ENCODE measurements at regions not wholly inside any gene's neighbourhood (a gene's known extent, or its start where the extent isn't known, plus 50 kb on each side); places are given as distances from the start of the nearest gene placed in this dataset.
"Not testable (repeated sequence)": the region's sequence is repeated elsewhere in the genome, so short reads cannot be mapped to it uniquely, and the experiment has no call there.

DNA sequence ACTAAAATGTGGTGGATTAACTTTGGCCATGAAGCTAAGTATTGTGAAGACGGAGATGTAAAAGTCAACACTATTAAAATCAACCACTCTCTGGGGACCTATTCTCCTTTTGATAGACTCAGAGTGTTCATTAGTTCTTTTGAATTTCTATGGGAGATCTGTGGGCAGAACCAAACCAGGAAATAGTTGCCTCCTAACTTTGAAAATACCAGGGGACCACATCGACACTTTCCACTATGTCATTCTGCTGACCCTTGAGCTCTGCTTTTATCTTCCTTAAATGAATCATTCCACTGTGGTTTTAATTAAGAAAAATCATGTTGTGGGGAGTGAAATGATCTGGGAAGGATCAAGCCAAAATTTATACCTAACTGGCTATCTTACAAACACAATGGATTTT is 960.5 kb downstream of the GATA3 start:
- DNase-seq: no peak

DNA sequence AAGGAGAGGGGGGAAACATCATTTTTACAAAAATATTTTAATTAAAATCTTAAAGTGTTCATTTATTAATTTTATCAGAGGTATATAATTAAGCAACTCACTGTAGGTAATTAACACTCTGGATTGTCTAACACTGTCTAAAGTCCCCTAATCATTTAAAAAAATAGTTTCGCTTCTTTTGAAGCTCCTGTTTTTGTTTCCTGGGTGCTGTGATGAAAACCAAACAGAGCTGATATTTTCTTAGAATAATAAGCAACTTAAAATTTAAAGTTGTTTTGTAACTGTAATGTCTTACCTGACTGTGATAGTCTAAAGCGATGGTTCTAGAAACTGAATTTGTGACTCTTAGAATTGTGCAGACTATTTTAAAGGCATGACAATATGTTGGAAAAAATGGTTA is 961.0 kb downstream of the GATA3 start:
- no peak for DNase-seq

DNA sequence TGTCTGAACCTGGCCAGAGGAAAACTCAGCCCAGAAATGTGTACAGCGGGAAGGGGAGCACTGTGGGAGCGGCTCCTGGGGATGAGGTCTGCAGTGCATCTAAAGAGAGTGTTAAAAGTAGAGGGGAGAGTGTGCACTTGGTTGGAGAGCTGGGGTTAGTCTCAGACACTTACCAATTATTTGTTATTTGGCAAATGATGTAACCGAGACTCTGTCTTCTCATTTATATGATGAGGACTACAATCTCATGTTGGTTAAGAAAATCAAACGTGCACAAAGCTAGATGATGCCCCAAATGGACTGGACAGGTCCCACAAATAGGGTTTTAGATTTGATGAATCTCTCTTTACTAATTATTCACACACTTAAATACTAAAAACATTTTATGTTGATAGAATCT is 962.4 kb downstream of the GATA3 start:
- DNase-seq: no peak

DNA sequence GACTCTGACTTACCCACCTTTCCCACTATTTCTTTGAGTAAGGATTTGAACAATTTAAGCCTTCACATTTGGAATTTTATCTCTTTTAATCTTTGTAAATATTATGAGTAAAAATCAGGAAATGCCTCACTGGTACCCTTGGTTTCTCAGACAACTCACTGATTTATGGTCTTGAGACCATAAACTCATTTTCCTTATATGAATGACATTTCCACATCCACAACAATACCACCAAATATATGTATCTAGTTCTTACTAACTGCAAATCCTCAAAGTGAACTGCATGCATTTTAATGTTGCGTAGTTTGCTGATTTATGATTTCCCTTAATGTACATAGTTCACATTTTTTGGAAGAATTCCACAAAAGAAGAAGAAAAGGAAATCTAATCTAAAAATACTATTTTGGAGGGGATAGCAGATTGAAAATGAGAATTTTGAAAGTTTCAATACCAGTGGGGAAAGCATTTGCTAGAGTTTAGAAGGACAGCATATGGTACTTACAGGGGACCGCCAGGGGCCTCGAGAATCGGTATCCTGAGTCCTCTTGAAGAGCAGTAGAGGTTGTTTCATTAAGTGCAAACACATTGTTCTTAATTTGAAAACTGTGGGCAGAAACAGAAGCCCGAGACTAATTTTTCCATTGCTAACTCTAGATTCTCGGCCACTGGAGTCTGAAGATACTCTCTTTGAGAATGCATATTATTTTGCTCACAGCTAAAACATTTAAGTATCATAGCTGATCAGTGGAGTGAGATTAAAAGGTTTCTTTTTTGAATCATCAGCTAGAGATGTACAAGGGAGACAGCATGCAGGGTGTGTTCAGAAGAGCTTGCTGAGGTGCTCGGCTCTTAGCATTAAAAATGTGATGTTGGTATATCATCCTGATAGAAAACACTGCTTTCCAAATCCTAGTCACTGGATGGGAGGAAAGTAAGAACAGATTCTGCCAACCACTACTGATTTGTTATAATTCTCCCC is 964.0 kb downstream of the GATA3 start:
- no peak for DNase-seq

DNA sequence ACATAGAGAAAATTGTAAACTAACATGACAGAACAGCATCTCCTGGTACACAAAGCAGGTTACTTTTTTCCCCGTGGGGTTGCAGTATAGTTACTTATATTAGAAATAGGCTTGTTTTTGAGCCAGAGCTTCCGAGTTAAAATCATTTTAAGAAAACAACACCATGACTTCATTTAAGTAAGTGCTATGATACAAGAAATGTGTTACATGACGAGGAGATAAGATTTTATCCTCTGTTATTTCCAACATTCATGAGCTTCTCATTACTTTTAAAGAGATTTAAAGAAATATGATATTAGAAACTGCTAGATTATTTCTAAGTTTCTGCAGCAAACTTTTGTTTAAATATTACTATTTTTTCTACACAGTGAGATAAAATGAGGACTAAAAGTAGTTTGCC is 968.7 kb downstream of the GATA3 start:
- no peak for DNase-seq

DNA sequence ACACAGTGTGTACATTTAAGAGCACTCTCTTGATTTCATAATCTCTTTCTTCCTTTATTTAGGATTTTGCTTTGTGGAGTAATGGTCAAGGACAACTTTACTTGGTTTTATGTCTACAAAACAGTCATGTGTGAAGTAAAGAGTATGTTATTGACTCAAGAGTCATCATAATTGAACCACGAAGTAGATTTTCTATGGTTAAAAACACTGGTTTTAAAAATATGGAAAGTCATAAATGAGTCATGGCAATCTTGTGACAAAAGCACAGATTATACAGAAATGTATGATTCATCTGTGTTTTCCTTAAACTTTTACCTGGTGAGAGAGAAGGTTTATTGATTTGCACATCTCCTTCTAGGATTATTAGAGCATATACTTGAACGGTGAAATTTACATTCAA is 969.7 kb downstream of the GATA3 start:
- DNase-seq: no peak

DNA sequence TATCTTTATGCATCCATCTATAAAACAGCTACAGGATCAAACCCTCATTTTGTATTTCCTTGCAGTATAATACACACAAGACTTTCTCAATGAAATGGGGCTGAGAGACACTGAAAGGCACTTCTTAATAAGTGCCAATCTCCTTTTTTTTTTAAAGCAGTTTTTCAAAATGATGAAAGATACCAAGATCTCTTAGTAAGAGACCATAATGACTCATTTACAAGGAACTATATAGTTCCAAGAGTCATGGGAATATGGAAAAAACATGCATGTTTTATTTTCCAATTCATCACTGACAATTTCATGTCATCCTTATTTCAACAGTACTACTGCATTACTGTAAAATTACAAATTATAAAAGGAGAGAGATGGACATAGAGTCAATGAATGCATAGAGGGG is 973.7 kb downstream of the GATA3 start:
- no peak for DNase-seq

DNA sequence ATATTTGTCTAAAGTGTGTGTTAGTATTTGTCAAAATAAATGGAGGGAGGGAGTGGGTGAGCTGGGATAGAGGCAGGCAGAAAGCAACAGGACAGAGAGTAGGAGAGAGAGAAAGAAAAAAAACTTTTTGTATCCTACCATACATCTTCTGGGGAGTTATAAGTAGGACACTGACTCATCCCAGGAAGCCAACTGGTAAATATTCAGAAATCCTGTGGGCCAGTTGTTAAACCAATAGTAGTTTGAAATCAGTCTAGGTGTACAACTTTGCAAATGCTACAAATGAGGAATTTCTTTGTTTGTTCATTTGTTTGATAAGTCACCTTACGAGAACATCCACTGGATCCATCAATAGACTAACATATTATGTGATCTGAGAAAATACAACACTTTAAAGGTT is 980.9 kb downstream of the GATA3 start:
- DNase-seq: no peak

DNA sequence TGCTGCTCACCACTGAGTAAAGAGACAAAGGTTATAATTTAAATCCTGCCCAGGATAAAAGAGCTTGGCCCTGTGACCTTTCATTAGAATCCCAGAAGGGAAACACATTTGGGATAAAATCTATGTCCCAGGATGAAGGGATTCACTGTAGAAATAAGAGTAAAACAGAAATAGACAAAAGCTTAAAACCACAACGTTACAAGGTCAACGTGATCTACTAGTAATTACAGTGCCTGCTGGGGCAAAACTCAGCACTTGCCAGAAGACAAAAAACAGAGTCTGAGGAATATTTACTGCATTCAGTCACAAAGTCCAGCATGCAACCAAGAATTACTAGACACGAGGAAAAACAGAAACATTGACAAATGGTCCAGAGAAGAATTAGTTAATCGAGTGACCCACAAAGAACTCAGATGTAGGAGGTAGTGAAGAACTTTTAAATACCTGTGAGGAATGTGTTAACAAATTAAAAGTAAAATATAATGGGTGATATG is 982.3 kb downstream of the GATA3 start:
- no peak for DNase-seq

DNA sequence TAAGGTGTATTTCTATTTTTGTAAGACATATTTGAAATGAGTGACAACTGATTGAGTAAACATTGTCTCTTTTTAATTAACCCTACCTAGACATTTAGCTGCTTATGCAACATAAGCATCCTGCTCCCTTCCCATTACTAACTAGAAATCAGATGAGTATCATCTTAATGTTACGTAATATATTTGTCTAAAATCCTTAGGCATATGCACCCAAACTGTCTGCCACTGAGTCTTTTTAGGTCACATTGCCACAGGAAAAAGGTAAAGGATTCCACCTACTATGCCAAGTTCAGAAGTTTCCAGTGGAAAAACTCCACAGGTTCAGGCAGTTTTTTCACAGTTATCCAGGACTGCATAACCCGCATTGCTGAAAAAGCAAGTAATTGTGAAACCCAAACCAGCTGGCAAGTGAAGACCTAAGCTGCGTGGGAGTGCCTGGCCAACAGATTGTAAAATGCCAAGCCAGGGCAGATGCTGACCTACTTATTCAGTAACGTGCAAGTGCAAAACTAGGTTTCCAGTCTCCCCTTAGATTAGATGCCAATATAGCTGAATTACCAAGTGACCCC is 983.7 kb downstream of the GATA3 start:
- no peak for DNase-seq

DNA sequence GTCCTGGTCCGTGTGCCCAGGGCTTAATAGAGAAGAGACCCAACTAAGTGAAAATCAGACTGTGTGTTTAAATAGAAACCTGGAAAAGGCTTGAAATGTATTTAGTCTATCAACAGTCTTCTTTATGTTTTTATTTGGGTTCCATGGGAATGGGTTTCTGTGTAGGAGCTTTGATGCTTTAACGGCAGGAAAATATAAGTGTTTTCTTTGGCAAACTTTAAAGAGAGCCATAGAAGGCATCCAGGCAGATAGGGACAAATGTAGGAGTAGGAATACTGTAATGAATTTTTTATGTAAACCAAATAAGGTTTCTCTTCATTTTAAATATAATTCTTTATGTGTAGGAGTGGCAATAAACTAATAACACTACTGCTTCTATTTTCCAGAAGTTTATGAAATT is 989.0 kb downstream of the GATA3 start:
- no peak for DNase-seq

DNA sequence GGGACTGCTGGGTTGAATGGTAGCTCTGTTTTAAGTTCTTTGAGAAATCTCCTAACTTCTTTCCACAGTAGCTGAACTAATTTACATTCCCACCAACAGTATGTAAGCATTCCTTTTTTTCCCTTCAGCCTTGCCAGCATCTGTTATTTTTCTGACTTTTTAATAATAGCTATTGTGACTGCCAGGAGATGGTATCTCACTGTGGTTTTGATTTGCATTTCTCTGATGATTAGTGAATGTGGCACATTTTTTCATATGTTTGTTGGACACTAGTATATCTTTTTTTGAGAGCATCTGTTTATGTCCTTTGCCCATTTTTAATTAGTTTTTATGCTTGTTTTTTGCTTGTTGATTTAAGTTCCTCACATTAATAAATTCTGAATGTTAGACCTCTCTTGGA is 990.8 kb downstream of the GATA3 start:
- DNase-seq: no peak

DNA sequence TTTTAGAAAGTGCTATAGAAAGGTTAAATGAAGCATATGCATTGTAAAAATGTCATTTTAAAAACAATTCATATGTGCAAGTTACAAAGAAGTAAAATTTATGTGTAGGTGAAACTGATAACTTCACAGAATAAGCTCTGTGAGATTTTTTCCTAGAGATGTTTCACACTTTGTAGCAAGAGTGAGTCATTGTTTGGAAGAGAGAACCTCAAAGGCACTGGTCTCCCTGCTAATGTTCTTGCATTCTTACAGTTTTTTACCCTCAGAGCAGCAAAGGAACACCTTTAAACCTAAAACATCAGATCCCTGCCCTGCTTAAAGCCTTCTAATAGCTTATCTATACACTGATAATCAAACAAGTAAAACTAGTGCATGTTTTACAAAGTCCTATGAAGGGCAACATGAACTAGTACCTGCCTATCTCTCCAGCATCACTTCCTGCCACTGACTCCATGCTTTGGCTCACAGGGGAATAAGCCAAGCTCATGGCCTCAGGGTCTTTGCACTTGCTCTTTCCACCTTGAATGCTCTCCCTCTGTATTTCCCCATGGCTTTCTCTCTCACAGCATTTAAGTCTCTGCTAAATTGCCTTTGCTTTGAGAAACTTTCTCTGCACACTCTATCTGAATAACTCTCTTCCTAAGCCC is 997.0 kb downstream of the GATA3 start:
- DNase-seq: no peak

DNA sequence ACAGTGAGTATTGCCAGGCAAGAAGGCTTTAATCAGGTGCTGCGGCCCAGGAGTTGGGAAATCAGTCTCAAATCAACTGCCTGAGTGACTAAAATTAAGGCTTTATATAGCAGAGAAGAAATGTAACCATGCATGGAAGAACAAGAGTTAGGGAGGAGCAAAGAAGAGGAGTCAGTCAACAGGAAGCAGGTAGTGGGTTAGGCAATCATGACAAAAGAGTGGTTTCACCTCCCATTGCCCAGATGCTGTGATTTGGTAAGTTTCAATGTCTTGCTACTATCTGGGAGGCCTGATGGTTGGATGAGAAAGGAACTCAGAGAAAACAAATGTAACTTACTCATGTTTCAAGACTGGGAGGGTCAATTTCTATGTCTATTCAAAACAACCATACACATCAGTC is 998.3 kb downstream of the GATA3 start:
- no peak for DNase-seq

DNA sequence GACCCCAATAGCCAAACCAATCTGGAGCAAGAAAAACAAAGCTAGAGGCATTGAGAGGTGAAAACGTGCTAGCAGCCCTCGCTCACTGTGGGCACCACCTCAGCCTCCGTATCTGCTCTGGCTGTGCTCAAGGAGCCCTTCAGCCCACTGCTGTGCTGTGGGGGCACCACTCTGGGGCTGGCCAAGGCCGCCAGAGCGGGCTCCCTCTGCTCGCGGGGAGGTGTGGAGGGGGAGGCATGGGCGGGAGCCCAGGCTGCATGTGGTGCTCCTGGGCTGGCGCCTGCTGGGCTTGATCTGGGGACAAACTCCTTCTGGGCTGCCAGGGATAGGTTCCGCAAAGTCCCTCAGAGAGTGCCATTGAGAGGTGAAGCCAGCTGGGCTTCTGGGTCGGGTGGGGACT is 1002.0 kb downstream of the GATA3 start:
- no peak for DNase-seq

DNA sequence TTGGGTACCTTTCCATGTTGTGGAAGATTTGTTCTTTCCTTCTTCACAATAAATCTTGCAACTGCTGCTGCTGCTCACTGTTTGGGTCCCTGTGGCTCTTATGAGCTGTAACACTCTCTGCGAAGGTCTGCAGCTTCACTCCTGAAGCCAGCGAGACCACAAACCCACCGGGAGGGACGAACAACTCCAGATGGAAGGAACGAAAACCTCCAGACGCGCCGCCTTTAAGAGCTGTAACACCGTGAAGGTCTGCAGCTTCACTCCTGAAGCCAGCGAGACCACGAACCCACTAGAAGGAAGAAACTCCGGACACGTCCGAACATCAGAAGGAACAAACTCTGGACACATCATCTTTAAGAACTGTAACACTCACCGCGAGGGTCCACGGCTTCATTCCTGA is 1002.8 kb downstream of the GATA3 start:
- not testable (repeated sequence) for DNase-seq

DNA sequence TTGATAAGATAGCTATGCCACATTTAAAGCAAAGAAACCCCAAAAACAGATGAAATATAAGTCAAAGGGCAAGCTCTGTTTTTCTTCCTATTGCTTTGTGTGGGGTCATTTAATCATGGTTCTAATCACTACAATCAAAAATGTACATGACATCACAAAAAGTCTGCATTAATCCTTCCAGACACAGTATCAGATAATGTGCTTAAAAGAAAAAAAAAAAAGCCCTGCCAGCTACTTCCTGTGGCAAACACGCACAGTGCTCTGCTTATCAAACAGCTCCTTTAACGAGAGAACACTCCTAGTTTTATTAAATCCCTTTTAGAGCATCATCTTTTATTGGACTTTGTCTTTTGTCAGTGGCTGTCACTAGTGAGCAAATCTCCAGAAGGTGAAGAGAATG is 1005.8 kb downstream of the GATA3 start:
- no peak for DNase-seq

DNA sequence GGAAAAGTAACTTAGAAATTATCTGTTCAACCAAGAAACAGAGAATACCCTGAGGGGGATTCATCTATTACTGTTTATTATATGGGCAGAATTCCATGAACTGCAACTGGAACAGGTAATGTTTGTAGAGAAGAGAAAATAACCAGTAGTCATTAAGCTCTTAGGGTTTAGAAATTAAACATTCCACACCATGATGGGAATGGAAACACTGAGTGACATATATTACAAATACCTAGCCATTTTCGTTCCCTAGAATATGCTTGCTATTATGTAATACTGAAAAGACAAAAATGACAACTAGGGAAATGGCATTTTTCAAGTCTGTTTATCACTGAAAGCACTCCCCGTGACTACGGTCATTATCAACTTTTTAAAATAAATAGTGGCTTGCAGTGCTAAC is 1007.4 kb downstream of the GATA3 start:
- DNase-seq: no peak

DNA sequence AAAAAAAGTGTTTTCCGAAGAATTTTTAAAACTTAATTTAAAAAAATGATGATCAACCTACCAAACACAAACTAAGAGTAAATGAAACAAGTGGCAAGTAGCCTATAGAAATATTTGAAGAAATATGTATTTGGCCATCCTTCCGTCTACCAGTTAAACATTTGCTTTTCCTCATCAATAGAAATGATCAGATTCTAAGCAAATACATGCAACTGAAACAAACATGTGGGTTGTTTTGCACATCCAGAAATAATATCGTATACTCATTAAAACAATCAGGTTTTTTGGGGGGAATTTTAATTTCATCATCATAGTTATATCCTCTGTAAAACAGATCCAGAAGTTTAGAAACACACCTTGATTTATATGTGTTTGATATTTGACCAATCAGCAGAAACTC is 1011.7 kb downstream of the GATA3 start:
- DNase-seq: no peak

DNA sequence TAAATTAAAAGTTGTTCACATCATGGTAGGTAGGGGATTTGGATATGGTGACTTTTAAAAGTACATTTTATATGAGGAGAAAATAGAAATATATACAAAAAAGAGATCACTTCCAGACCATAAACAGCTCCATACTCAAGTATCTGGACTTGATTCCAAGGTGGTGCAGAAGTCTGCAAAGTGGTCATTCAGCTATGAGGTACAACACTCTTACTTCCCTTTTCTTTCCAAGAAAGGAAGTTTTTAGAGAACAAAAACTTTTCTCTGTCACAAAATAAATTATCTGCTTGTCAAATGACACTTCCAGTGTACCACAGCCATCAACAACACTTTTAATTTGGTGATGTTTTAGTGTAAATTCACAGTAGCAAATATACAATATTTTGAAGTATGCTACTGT is 1013.5 kb downstream of the GATA3 start:
- DNase-seq: no peak

DNA sequence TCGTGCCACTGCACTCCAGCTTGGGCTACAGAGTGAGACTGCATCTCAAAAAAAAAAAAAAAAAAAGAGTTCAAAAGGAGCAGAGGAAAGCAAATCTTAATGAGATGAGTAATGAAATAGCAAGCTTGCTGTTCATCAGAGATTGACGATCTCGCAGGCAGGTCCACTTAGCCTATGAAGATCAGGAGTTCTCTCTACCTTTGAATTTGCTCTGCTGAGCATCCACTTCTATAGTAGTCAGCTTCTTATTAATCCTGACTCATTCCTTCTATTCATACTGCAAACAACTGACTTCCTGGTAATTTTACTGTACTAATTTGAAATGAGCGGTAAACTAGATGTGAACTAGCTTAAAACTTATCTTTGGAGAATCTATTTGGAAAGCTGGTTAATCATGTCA is 1014.6 kb downstream of the GATA3 start:
- DNase-seq: no peak

DNA sequence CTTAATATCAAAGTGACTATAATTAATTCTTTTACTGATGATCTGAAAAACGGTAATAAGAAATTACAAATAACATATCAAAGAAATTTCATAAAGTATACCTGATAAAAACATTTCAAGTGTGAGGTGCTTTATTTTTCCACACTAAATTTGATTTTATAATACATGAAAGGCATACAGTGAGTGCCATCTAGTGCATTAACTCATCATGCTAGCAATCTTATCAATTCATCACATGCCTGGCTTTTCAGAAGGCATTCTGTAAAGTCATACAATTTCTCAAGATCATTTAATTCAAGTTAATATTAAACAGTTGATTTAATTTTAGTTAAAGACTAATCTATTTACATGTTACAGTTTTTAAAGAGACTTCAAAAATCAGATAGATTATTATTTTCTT is 1020.9 kb downstream of the GATA3 start:
- no peak for DNase-seq

DNA sequence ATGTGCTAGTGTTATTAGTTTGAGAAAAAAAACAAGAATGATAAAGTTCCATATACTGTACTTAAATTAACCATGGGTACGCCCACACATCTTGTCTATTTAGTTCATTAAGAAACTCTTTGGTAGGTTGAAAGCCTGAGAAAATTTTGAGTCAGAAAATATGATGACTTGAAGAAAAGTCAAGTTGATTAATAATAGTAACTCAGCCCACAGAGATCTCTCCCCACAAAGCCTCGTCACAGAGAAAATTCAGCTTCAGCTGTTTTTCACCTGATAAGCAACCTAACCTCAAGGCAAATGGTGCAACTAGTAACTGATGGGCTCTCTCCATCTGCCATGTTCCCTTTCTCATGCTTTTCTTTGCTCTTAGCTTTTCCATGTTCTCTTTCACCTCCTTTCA is 1021.6 kb downstream of the GATA3 start:
- no peak for DNase-seq

DNA sequence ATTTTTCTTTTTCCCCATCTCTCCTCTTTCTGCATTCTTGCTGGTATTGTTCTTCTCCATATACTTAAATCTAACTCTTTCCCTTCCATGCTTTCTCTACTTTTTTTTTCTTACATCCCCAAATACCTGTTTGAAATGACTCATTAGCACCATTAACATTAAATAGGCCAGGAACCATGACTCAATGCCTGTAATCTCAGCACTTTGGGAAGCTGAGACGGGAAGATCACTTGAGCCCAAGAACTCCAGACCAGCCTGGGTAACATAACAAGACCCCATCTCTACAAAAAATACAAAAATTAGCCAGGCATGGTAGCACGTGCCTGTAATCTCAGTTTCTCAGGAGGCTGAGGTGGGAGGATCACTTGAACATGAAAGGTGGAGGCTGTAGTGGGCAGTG is 1026.8 kb downstream of the GATA3 start:
- no peak for DNase-seq
